Sigmoid colon (tissue), 6 donors: ENCODE measurements at regions not wholly inside any gene's neighbourhood (a gene's known extent, or its start where the extent isn't known, plus 50 kb on each side); places are given as distances from the start of the nearest gene placed in this dataset.

Experiments
- DNase-seq: peaks from one replicate; pipeline ENCODE4 v3.0.0-alpha.2; 2019
- H3K27ac ChIP-seq, 4 donors: fragments of 200-600 bp; sonication (generic); one replicate each; pipeline ENCODE4 v1.5.1; 2016 to 2019; ENCODE audit warnings: mild to moderate bottlenecking in 1 of 4
- H3K27me3 ChIP-seq, 3 donors: fragments of 200-600 bp; sonication (generic); one replicate each; pipeline ENCODE4 v1.5.1; 2019; ENCODE audit warnings: mild to moderate bottlenecking in 1 of 3
- H3K36me3 ChIP-seq, 4 donors: fragments of 200-600 bp; sonication (generic); one replicate each; pipeline ENCODE4 v1.5.1; 2016 to 2019
- H3K4me1 ChIP-seq, 4 donors: fragments of 200-600 bp; sonication (generic); one replicate each; pipeline ENCODE4 v1.5.1; 2017 to 2019
- H3K4me3 ChIP-seq, 4 donors: fragments of 200-600 bp; sonication (generic); one replicate each; pipeline ENCODE4 v1.5.1; 2017 to 2019; ENCODE audit warnings: mild to moderate bottlenecking in 2 of 4, moderate library complexity in 1 of 4
- H3K9me3 ChIP-seq, 4 donors: fragments of 200-600 bp in 3 of 4; sonication (generic) in 3 of 4; one replicate each; pipeline versions ENCODE4 v1.5.1 to v1.6.1; 2013 to 2019
- CTCF ChIP-seq, 4 experiments: fragments of 450-650 bp in 3 of 4; fragments of 200-600 bp in 1 of 4; IDR thresholded peaks; one replicate each; pipeline ENCODE4 v1.5.1; 2016 to 2019; ENCODE audit warnings: antibody characterized with exemption in 4 of 4, mild to moderate bottlenecking in 3 of 4, moderate library complexity in 2 of 4
- EP300 ChIP-seq, 4 donors: sonication (generic); formaldehyde crosslinking; IDR thresholded peaks; one replicate each; pipeline ENCODE4 v1.6.1; 2017; ENCODE audit warnings: antibody characterized with exemption in 4 of 4
- POLR2A ChIP-seq, 2 donors: fragments of 450-650 bp; IDR thresholded peaks; one replicate each; pipeline ENCODE4 v1.6.1; 2016; ENCODE audit warnings: antibody characterized with exemption in 2 of 2, mild to moderate bottlenecking in 2 of 2, moderate library complexity in 2 of 2
- POLR2AphosphoS5 ChIP-seq, 4 donors: sonication (generic); formaldehyde crosslinking; IDR thresholded peaks; one replicate each; pipeline ENCODE4 v1.6.1; 2017; ENCODE audit warnings: antibody characterized with exemption in 4 of 4
- WGBS, 2 donors: extraction: QIAGEN DNeasy Blood & Tissue Kit; methylation state at CpG; one replicate each; pipeline ENCODE4 v1.1.7; 2013; 5-methylcytosine and 5-hydroxymethylcytosine counted together
- intact Hi-C: fragments of 100-400 bp; cut with DNase I; formaldehyde crosslinking; loops from one replicate; pipeline ENCODE4 v1.15.1; 2023
- donor health status: healthy with polysubstance abuse.
- donor health status: healthy.

GRCh38 chr13:84659359-84659661 is 777.0 kb upstream of the SLITRK1 start:
- TF ChIP-seq CTCF (IDR thresholded peaks at IDR 0.05) (no peak), POLR2A (IDR thresholded peaks at IDR 0.05) (no peak), POLR2AphosphoS5 (IDR thresholded peaks at IDR 0.05) (no peak), EP300 (IDR thresholded peaks at IDR 0.05) (no peak)
- peaks cover 0 to 8% (median 0%) of the 10 kb centered on the region in 4 donors for H3K4me1 ChIP-seq
- H3K36me3 ChIP-seq, result no peaks in the 10 kb centered on the region
- no peak for DNase-seq
- H3K4me3 ChIP-seq, result no peak overlapping the region
- intact Hi-C loops, result no loop called here
- no peaks in the 10 kb centered on the region for H3K27me3 ChIP-seq
- H3K9me3 ChIP-seq, result no peaks in the 10 kb centered on the region
- no peak overlapping the region for H3K27ac ChIP-seq

- peaks cover 0 to 8% (median 0%) of the 10 kb centered on the region in 4 donors for H3K4me1 ChIP-seq
- H3K9me3 ChIP-seq, result no peaks in the 10 kb centered on the region
- no peak overlapping the region for H3K4me3 ChIP-seq
- no peaks in the 10 kb centered on the region for H3K27me3 ChIP-seq
- TF ChIP-seq CTCF (IDR thresholded peaks at IDR 0.05), result no peak
- WGBS, 2 donors, result 62 to 75% methylated on average over 3 of the region's 3 CpGs
- no peak overlapping the region for H3K27ac ChIP-seq
- DNase-seq, result no peak
- intact Hi-C loops, result no loop called here
- no peaks in the 10 kb centered on the region for H3K36me3 ChIP-seq
Measured at GRCh38 chr13:84658491-84659358, 776.5 kb upstream of the SLITRK1 start.

GRCh38 chr13:84655677-84656076 is 773.4 kb upstream of the SLITRK1 start:
- intact Hi-C loops, result no loop called here
- Histone ChIP-seq H3K4me1 (peaks cover 0 to 8% (median 2%) of the 10 kb centered on the region in 4 donors), H3K4me3 (no peak overlapping the region), H3K27me3 (no peaks in the 10 kb centered on the region), H3K27ac (no peak overlapping the region), H3K36me3 (no peaks in the 10 kb centered on the region), H3K9me3 (no peaks in the 10 kb centered on the region)
- no peak for DNase-seq
- 47 to 81% methylated on average over 3 of the region's 3 CpGs for WGBS, 2 donors
- TF ChIP-seq POLR2AphosphoS5 (IDR thresholded peaks at IDR 0.05), result no peak
- no peak for TF ChIP-seq CTCF (IDR thresholded peaks at IDR 0.05)
- TF ChIP-seq EP300 (IDR thresholded peaks at IDR 0.05), result no peak
- no peak for TF ChIP-seq POLR2A (IDR thresholded peaks at IDR 0.05)

GRCh38 chr13:84654654-84655275 is 772.5 kb upstream of the SLITRK1 start:
- no peak for DNase-seq
- Histone ChIP-seq H3K9me3 (no peaks in the 10 kb centered on the region), H3K27me3 (no peaks in the 10 kb centered on the region), H3K36me3 (no peaks in the 10 kb centered on the region), H3K4me3 (no peak overlapping the region), H3K4me1 (peaks cover 0 to 8% (median 2%) of the 10 kb centered on the region in 4 donors), H3K27ac (no peak overlapping the region)
- intact Hi-C loops, result no loop called here
- TF ChIP-seq EP300 (IDR thresholded peaks at IDR 0.05) (no peak), CTCF (IDR thresholded peaks at IDR 0.05) (no peak), POLR2AphosphoS5 (IDR thresholded peaks at IDR 0.05) (no peak), POLR2A (IDR thresholded peaks at IDR 0.05) (no peak)
- WGBS, 2 donors, result 41 to 62% methylated on average over 5 of the region's 5 CpGs
